Natural killer cell (primary cell): ENCODE measurements at regions not wholly inside any gene's neighbourhood (a gene's known extent, or its start where the extent isn't known, plus 50 kb on each side); places are given as distances from the start of the nearest gene placed in this dataset.

Experiments
- ATAC-seq, 3 donors: fragments of 150-1000 bp in 2 of 3; fragments of 200-7000 bp in 1 of 3; cut with Tn5 transposase; 1 replicate in 1 of 3; 2 replicates in 2 of 3; pipeline ENCODE4 v1.10.0; 2021; ENCODE audit warnings: mild to moderate bottlenecking in 2 of 3, moderate library complexity in 2 of 3
- DNase-seq, 2 donors: peaks; one replicate each; pipeline versions ENCODE4 v3.0.0 to v3.0.0-alpha.2; 2013 to 2021; ENCODE audit warnings: mixed read lengths in 1 of 2
- H3K27ac ChIP-seq: one replicate; pipeline ENCODE4 v1.5.1; 2013; ENCODE audit warnings: mild to moderate bottlenecking, low read length
- H3K27me3 ChIP-seq: one replicate; pipeline ENCODE4 v1.6.1; 2013; ENCODE audit warnings: low read length; ENCODE audit not compliant: control insufficient read depth, insufficient read depth
- H3K36me3 ChIP-seq: one replicate; pipeline ENCODE4 v1.6.1; 2013; ENCODE audit warnings: low read length; ENCODE audit not compliant: control insufficient read depth, insufficient read depth
- H3K4me1 ChIP-seq: one replicate; pipeline ENCODE4 v1.6.1; 2013; ENCODE audit warnings: low read length; ENCODE audit not compliant: control insufficient read depth, insufficient read depth
- H3K4me3 ChIP-seq: one replicate; pipeline ENCODE4 v1.5.1; 2013; ENCODE audit warnings: low read length
- H3K9me3 ChIP-seq: one replicate; pipeline ENCODE4 v1.6.1; 2013; ENCODE audit warnings: low read length; ENCODE audit not compliant: control insufficient read depth, insufficient read depth
- H3K27ac Mint-ChIP-seq, 2 donors: one replicate each; pipeline ENCODE4 v1.8.0; 2022; ENCODE audit warnings: mild to moderate bottlenecking in 2 of 2, mixed read lengths in 2 of 2, moderate library complexity in 1 of 2
- H3K27me3 Mint-ChIP-seq, 2 donors: one replicate each; pipeline ENCODE4 v1.8.0; 2022; ENCODE audit warnings: low read depth in 2 of 2, mixed read lengths in 2 of 2
- H3K36me3 Mint-ChIP-seq: one replicate; pipeline ENCODE4 v1.8.0; 2022; ENCODE audit warnings: mixed read lengths
- H3K4me1 Mint-ChIP-seq, 2 donors: one replicate each; pipeline ENCODE4 v1.8.0; 2022; ENCODE audit warnings: mixed read lengths in 2 of 2
- H3K4me3 Mint-ChIP-seq: one replicate; pipeline ENCODE4 v1.8.0; 2022; ENCODE audit warnings: mild to moderate bottlenecking, moderate library complexity, mixed read lengths
- H3K9me3 Mint-ChIP-seq, 2 donors: one replicate each; pipeline ENCODE4 v1.8.0; 2022; ENCODE audit warnings: mixed read lengths in 2 of 2
- WGBS: methylation state at CpG from one replicate; pipeline ENCODE4 v1.1.7; 2013; ENCODE audit warnings: missing lambda C conversion rate; ENCODE audit not compliant: insufficient coverage; 5-methylcytosine and 5-hydroxymethylcytosine counted together
- intact Hi-C: fragments of 100-400 bp; cut with micrococcal nuclease; formaldehyde crosslinking; loops from one replicate; pipeline ENCODE4 v1.14.2; 2022
- TF ChIP-seq, protein P1 (sequence below): fragments of 200-600 bp; IDR thresholded peaks from one replicate; pipeline ENCODE4 v1.8.0; 2022; ENCODE audit warnings: antibody characterized with exemption

DNA sequence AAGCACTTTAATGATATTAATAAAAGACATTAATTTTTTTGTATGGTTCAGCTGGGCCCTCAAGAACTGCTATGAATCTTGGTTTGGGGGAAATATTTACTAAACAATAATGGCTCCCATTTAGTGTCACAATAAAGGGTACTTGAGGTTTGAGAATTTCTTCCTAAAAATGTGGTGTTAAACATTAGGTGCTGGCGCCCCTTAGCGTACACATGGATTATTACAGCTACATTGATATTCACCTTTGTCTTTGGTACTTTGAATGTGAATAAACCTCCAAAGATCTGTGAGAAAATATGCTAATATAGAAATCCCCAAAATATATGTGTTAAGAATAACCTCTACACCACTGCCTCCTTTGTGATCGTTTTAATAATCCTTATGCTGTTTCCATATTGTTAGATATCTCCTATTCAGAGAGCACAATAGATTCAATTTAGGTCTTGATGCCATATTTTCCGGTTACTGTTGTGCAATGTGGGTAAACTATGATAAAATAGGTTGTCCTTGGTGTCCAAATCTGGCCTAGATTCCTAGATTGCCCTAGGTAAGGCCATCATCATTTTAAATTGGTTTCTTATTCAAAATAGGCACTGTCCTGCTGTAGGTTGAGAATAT is 161.8 kb upstream of the CACNA2D1 start:
- peak in 1 of 2 donors; percentile 25 for DNase-seq
- TF ChIP-seq, protein P1, sequence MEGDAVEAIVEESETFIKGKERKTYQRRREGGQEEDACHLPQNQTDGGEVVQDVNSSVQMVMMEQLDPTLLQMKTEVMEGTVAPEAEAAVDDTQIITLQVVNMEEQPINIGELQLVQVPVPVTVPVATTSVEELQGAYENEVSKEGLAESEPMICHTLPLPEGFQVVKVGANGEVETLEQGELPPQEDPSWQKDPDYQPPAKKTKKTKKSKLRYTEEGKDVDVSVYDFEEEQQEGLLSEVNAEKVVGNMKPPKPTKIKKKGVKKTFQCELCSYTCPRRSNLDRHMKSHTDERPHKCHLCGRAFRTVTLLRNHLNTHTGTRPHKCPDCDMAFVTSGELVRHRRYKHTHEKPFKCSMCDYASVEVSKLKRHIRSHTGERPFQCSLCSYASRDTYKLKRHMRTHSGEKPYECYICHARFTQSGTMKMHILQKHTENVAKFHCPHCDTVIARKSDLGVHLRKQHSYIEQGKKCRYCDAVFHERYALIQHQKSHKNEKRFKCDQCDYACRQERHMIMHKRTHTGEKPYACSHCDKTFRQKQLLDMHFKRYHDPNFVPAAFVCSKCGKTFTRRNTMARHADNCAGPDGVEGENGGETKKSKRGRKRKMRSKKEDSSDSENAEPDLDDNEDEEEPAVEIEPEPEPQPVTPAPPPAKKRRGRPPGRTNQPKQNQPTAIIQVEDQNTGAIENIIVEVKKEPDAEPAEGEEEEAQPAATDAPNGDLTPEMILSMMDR = peak; percentile 51
- Histone ChIP-seq H3K36me3 (no peaks in the 10 kb centered on the region), H3K27ac (no peak overlapping the region), H3K4me3 (no peak overlapping the region), H3K27me3 (no peaks in the 10 kb centered on the region), H3K4me1 (no peaks in the 10 kb centered on the region), H3K9me3 (no peaks in the 10 kb centered on the region)
- Mint-ChIP-seq H3K27me3 (no peaks in the 10 kb centered on the region), H3K27ac (no peak overlapping the region), H3K4me1 (no peaks in the 10 kb centered on the region), H3K36me3 (no peaks in the 10 kb centered on the region), H3K4me3 (no peak overlapping the region), H3K9me3 (no peaks in the 10 kb centered on the region)
- intact Hi-C loops = loop anchor here (10.0 kb wide), 1 partner anchor 119 kb away; no protein-coding TSS in a partner anchor
- ATAC-seq = no peak
- 91% methylated on average over 1 of the region's 4 CpGs for WGBS

DNA sequence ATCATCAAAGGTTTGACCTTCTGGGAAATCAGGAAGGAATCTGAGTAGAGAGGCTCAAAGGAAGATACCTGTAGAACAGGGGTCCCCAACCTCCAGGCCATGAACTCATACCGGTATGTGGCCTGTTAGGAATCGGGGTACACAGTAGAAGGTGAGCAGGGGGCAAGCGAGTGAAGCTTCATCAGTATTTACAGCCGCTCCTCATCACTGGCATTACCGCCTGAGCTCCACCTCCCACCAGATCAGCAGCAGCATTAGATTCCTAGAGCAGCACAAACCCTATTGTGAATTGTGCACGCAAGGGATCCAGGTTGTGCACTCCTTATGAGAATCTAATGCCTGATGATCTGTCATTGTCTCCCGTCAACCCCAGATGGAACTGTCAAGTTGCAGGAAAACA is 158.5 kb upstream of the CACNA2D1 start:
- H3K9me3 Mint-ChIP-seq = no peaks in the 10 kb centered on the region
- no peak overlapping the region for H3K4me3 ChIP-seq
- no peaks in the 10 kb centered on the region for H3K9me3 ChIP-seq
- no peaks in the 10 kb centered on the region for H3K27me3 ChIP-seq
- WGBS = 90% methylated on average over 7 of the region's 7 CpGs
- no peaks in the 10 kb centered on the region for H3K36me3 Mint-ChIP-seq
- ATAC-seq (no peak), DNase-seq (no peak)
- TF ChIP-seq, protein P1 = no peak
- no peaks in the 10 kb centered on the region for H3K4me1 ChIP-seq
- no peaks in the 10 kb centered on the region for H3K27me3 Mint-ChIP-seq
- no peaks in the 10 kb centered on the region for H3K4me1 Mint-ChIP-seq
- H3K27ac Mint-ChIP-seq = no peak overlapping the region
- no peaks in the 10 kb centered on the region for H3K36me3 ChIP-seq
- no peak overlapping the region for H3K4me3 Mint-ChIP-seq
- H3K27ac ChIP-seq = no peak overlapping the region
- intact Hi-C loops = loop anchor here (10.0 kb wide), 1 partner anchor 123 kb away; no protein-coding TSS in a partner anchor

DNA sequence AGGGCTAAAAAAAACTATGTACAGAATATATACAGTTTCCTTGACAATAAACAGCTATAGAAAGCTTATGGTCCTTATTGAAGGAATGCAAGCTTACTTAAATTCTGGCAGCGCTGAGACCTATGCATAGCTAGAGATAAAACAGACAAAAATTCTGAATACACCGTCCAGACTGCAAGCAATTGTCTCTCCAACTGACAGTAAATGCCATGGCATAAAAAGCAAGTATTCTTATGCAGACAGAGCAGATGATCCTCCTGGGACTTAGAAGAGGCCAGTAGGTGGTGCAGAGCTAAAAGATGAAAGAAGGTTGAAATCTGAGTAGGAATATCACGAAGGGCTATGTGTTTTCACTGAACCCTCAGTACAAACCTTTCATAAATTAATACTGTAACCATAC is 157.0 kb upstream of the CACNA2D1 start:
- intact Hi-C loops = loop anchor here (10.0 kb wide), 1 partner anchor 124 kb away; no protein-coding TSS in a partner anchor

More for the DNA sequence above, 157.0 kb upstream of the CACNA2D1 start:
- Histone ChIP-seq H3K4me1 (no peaks in the 10 kb centered on the region), H3K36me3 (no peaks in the 10 kb centered on the region), H3K27me3 (no peaks in the 10 kb centered on the region), H3K9me3 (no peaks in the 10 kb centered on the region), H3K27ac (no peak overlapping the region), H3K4me3 (no peak overlapping the region)
- Mint-ChIP-seq H3K27ac (no peak overlapping the region), H3K4me3 (no peak overlapping the region), H3K4me1 (no peaks in the 10 kb centered on the region), H3K36me3 (no peaks in the 10 kb centered on the region), H3K9me3 (no peaks in the 10 kb centered on the region), H3K27me3 (no peaks in the 10 kb centered on the region)
- TF ChIP-seq, protein P1 = no peak
- 87% methylated on average over 2 of the region's 3 CpGs for WGBS
- DNase-seq (peak in 1 of 2 donors; percentile 9), ATAC-seq (no peak)
